Dermis microvascular lymphatic vessel endothelial cell (primary cell): ENCODE measurements at regions not wholly inside any gene's neighbourhood (a gene's known extent, or its start where the extent isn't known, plus 50 kb on each side); places are given as distances from the start of the nearest gene placed in this dataset.
"Not testable (repeated sequence)": the region's sequence is repeated elsewhere in the genome, so short reads cannot be mapped to it uniquely, and the experiment has no call there.

ENCODE experiments used
- DNase-seq, 2 donors: peaks; one replicate each; pipeline versions ENCODE4 v3.0.0 to v3.0.0-alpha.2; 2010; ENCODE audit warnings: low read depth in 2 of 2

- not testable (repeated sequence) for DNase-seq
Observed at GRCh38 chr17:18546514-18547398, 70.2 kb downstream of the LGALS9C start.

- DNase-seq, result not testable (repeated sequence)
Observed at GRCh38 chr17:18557086-18557485, 80.5 kb downstream of the LGALS9C start.

- DNase-seq, result not testable (repeated sequence)
Observed at GRCh38 chr17:18563381-18564098, 80.7 kb downstream of the TBC1D28 start.

GRCh38 chr17:18564099-18564448 lies 80.1 kb downstream of the TBC1D28 start:
- DNase-seq, result peak in 1 of 2 donors; percentile 14

- DNase-seq, result not testable (repeated sequence)
Observed at GRCh38 chr17:18568108-18568995, 75.8 kb downstream of the TBC1D28 start.

- peak in 1 of 2 donors; percentile 3 for DNase-seq
Observed at GRCh38 chr17:18569489-18569913, 74.7 kb downstream of the TBC1D28 start.

GRCh38 chr17:18572536-18572935 lies 71.7 kb downstream of the TBC1D28 start:
- DNase-seq, result not testable (repeated sequence)

- DNase-seq, result not testable (repeated sequence)
Observed at GRCh38 chr17:18574137-18574536, 70.1 kb downstream of the TBC1D28 start.
